ENCODE measurements at regions not wholly inside any gene's neighbourhood (a gene's known extent, or its start where the extent isn't known, plus 50 kb on each side); places are given as distances from the start of the nearest gene placed in this dataset.

- TF ChIP-seq CTCF (IDR thresholded peaks at IDR 0.05; ENCODE audit: low read length), result no peak
- TF ChIP-seq EZH2phosphoT487 (IDR thresholded peaks at IDR 0.05; ENCODE audit: low read length), result no peak
These were observed 190.3 kb upstream of the PFN2 start for GRCh38 chr3:150161011-150161410.
